ENCODE measurements at regions not wholly inside any gene's neighbourhood (a gene's known extent, or its start where the extent isn't known, plus 50 kb on each side); places are given as distances from the start of the nearest gene placed in this dataset.

GRCh38 chr2:154912215-154912614 is 213.7 kb downstream of the KCNJ3 start:
- TF ChIP-seq EP300 (IDR thresholded peaks at IDR 0.05), result no peak
- TF ChIP-seq POLR2A (IDR thresholded peaks at IDR 0.05), result no peak

Data from ovary (tissue), 1 donor.